Karpas-422 (cell line): ENCODE measurements at regions not wholly inside any gene's neighbourhood (a gene's known extent, or its start where the extent isn't known, plus 50 kb on each side); places are given as distances from the start of the nearest gene placed in this dataset. TPM values are rescaled to one million over a fixed set of nuclear protein-coding genes. Genes with fewer than 3 reads are reported as not detected.

ENCODE experiments used
- DNase-seq: peaks from one replicate; pipeline ENCODE4 v3.0.0-alpha.2; 2015
- H2AFZ ChIP-seq: fragments of 200-600 bp; sonication (generic); 2 replicates; pipeline ENCODE4 v1.6.1; 2014; ENCODE audit warnings: antibody characterized with exemption, low read length, mixed read lengths
- H3K27ac ChIP-seq: fragments of 200-600 bp; sonication (generic); 2 replicates; pipeline ENCODE4 v1.5.1; 2014; ENCODE audit warnings: mild to moderate bottlenecking, low read length, moderate library complexity
- H3K27me3 ChIP-seq: fragments of 200-600 bp; sonication (generic); 2 replicates; pipeline ENCODE4 v1.6.1; 2014; ENCODE audit warnings: low read length, mixed read lengths
- H3K36me3 ChIP-seq: fragments of 200-600 bp; sonication (generic); 2 replicates; pipeline ENCODE4 v1.6.1; 2014; ENCODE audit warnings: low read length, mixed read lengths; ENCODE audit not compliant: insufficient read depth
- H3K4me1 ChIP-seq: fragments of 200-600 bp; sonication (generic); 2 replicates; pipeline ENCODE4 v1.6.1; 2014; ENCODE audit warnings: mild to moderate bottlenecking, low read length, mixed read lengths
- H3K4me2 ChIP-seq: fragments of 200-600 bp; sonication (generic); 2 replicates; pipeline ENCODE4 v1.6.1; 2014; ENCODE audit warnings: low read length, low read depth, mild to moderate bottlenecking; ENCODE audit not compliant: poor library complexity, severe bottlenecking
- H3K4me3 ChIP-seq: fragments of 200-600 bp; sonication (generic); 2 replicates; pipeline ENCODE4 v1.5.1; 2014; ENCODE audit warnings: mild to moderate bottlenecking, antibody characterized with exemption, low read length, mixed read lengths
- H3K79me2 ChIP-seq: fragments of 200-600 bp; sonication (generic); 2 replicates; pipeline ENCODE4 v1.6.1; 2014; ENCODE audit warnings: mild to moderate bottlenecking, low read length, mixed read lengths
- H3K9ac ChIP-seq: fragments of 200-600 bp; sonication (generic); 2 replicates; pipeline ENCODE4 v1.6.0; 2014; ENCODE audit warnings: low read length
- H3K9me2 ChIP-seq: fragments of 200-600 bp; sonication (generic), shearing (Covaris generic); replicated peaks from 2 replicates; pipeline ENCODE4 v1.6.0; 2014; ENCODE audit warnings: mild to moderate bottlenecking, low read length, moderate library complexity; ENCODE audit not compliant: insufficient read depth
- H3K9me3 ChIP-seq: fragments of 300-700, 200-600 bp; sonication (generic); 2 replicates; pipeline ENCODE4 v1.6.1; 2014; ENCODE audit warnings: low read length, mixed read lengths
- H4K20me1 ChIP-seq: fragments of 200-600 bp; sonication (generic); 2 replicates; pipeline ENCODE4 v1.6.1; 2014; ENCODE audit warnings: mild to moderate bottlenecking, antibody characterized with exemption, low read length, low read depth; ENCODE audit not compliant: insufficient read depth
- small RNA-seq: library from RNA; depleted of rRNA; stranded (forward); fragments of <200 nt; gene quantifications from one replicate; pipeline ENCODE3, GENCODE V24; 2014

DNA sequence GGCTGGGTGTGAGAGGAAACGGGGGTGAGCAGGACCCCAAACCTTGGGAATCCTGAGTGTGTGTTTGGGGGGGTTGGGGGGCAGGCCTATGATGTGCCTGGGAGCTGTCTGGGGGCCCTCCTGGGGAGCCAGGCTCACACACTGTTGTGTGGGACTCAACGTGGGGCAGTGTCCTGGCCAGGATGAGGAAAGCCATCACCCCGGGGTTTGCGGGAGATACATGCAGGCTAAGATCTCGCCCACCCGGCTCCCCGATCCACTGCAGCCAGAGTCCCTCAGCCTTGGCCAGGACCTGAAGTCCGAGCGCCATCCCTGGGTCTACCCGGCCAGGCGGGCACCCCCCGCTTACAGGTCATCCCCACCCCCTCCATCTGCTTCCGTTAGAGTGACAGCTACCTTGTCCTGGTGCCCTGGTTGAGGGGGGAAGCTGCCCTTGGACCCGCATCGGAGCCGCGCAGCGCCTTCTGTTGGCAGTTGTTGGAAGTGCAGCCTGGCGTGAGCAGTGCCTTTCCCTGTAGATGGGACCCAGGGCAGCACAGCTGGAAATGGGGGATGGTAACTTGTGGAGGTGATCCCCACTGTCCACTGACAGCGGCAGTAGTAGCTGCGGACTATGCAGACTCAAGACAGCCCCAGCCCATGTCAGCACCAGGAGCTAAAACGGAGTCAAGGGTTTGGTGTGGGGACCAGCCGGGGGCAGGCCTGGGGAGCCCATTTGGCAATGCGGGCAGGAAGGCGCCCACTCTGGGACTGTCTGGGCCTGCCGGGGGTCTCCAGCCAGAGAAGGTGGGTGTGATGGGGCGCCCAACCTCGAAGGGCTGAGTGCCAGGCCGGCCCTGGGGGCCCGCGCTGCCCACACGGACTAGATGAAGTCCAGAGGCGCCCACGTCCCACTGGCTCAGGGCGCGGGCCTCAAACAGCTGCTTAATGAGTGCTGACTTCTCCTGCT, 885.6 kb upstream of the ZNF722 start:
- no peaks in the 10 kb centered on the region for H3K79me2 ChIP-seq
- H3K4me1 ChIP-seq: no peaks in the 10 kb centered on the region
- H3K27me3 ChIP-seq: no peaks in the 10 kb centered on the region
- H2AFZ ChIP-seq: no peak overlapping the region
- no peaks in the 10 kb centered on the region for H3K9me2 ChIP-seq
- no peak overlapping the region for H3K9ac ChIP-seq
- no peaks in the 10 kb centered on the region for H4K20me1 ChIP-seq
- H3K9me3 ChIP-seq: peaks cover 3% of the 10 kb centered on the region; the same call in 1 of the 2 replicates
- no peak overlapping the region for H3K4me2 ChIP-seq
- H3K36me3 ChIP-seq: no peaks in the 10 kb centered on the region
- H3K4me3 ChIP-seq: no peak overlapping the region
- DNase-seq: no peak
- H3K27ac ChIP-seq: no peak overlapping the region

DNA sequence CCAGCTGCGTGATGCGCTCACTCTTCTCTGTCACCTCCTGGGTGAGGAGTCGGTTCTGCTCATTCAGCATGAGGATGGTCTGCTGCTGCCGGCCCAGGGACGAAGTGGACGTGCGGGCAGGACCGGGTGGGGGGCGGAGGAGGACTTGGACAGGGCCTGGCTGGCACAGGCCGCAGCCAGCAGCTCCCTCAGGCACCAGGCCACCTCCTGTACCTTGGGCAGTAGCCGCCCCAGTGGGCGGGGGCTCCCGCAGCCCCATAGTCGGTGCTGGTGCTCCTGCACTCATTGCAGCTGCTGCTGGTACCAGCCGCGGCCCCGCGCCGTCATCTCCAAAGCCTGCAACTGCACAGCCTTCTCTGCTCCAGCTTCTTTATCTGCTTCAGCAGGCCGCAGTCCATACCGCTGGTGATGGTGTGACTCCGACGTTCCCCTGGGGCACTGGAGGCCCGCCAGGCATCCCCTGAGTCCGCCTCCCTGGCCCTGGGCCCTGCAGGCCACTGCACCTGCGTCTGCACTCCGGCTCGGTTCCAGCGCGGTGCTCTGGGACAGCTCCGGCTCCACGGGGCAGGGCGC, 884.9 kb upstream of the ZNF722 start:
- no peak overlapping the region for H3K9ac ChIP-seq
- H3K79me2 ChIP-seq: no peaks in the 10 kb centered on the region
- no peak for DNase-seq
- H3K27me3 ChIP-seq: no peaks in the 10 kb centered on the region
- no peaks in the 10 kb centered on the region for H3K4me1 ChIP-seq
- H3K4me2 ChIP-seq: no peak overlapping the region
- H3K9me3 ChIP-seq: peaks cover 3% of the 10 kb centered on the region
- H3K27ac ChIP-seq: no peak overlapping the region
- H4K20me1 ChIP-seq: no peaks in the 10 kb centered on the region
- no peaks in the 10 kb centered on the region for H3K9me2 ChIP-seq
- no peak overlapping the region for H2AFZ ChIP-seq
- no peak overlapping the region for H3K4me3 ChIP-seq
- no peaks in the 10 kb centered on the region for H3K36me3 ChIP-seq

DNA sequence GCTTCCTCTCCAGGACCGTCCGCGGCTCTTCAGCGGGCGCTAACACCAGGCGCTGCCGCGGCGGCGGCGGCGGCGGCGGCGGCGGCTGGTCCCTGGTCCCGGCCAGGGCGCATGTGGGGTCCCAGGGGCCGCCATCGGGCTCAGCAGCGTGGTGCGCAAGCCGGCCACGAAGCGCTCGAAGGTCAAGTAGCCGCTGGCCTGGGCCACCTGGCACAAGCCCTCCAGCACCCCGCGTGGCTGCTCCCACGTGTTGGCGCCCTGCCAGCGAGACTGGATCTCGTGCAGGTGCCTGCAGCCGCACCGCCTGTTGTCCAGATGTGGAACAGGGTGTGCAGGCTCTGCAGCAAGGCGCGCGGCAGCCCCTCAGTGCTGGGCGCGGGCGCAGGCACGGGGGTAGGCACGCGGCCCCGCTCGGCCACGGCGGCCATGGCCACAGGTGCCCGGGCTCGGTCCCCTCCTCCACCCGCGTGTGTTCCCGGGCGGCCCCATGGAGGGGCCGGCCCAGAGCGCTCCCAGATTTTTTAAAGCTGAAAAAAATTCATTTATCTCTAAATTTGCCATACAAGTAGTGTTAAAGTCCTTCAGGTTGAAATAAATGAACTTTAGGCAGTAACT, 884.2 kb upstream of the ZNF722 start:
- Histone ChIP-seq H3K9ac (no peak overlapping the region), H3K4me2 (no peak overlapping the region)

More for the DNA sequence above, 884.2 kb upstream of the ZNF722 start:
- Histone ChIP-seq H4K20me1 (no peaks in the 10 kb centered on the region), H3K9me2 (no peaks in the 10 kb centered on the region), H3K4me3 (no peak overlapping the region), H3K9me3 (peaks cover 3% of the 10 kb centered on the region), H3K79me2 (no peaks in the 10 kb centered on the region), H3K27ac (no peak overlapping the region), H3K27me3 (no peaks in the 10 kb centered on the region), H2AFZ (no peak overlapping the region), H3K36me3 (no peaks in the 10 kb centered on the region), H3K4me1 (no peaks in the 10 kb centered on the region)
- DNase-seq: no peak

Small RNA genes lying in the stretch of these regions (small RNA-seq; reads per million reads assigned to genes)
- gene RNU6-417P: not detected
